Muscle layer of colon (tissue), 2 donors: ENCODE measurements at regions not wholly inside any gene's neighbourhood (a gene's known extent, or its start where the extent isn't known, plus 50 kb on each side); places are given as distances from the start of the nearest gene placed in this dataset.

Experiments
- H3K27ac ChIP-seq: one replicate; pipeline ENCODE4 v1.7.0; 2013; ENCODE audit warnings: low read depth, mild to moderate bottlenecking, low read length, moderate library complexity
- H3K27me3 ChIP-seq, 2 donors: one replicate each; pipeline ENCODE4 v1.7.0; 2013; ENCODE audit warnings: low read length in 2 of 2, mild to moderate bottlenecking in 2 of 2; ENCODE audit not compliant: insufficient read depth in 2 of 2, control insufficient read depth in 1 of 2
- H3K36me3 ChIP-seq: one replicate; pipeline ENCODE4 v1.7.0; 2013; ENCODE audit warnings: mild to moderate bottlenecking, low read length; ENCODE audit not compliant: insufficient read depth
- H3K4me1 ChIP-seq: one replicate; pipeline ENCODE4 v1.7.0; 2013; ENCODE audit warnings: mild to moderate bottlenecking, low read length; ENCODE audit not compliant: insufficient read depth
- H3K4me3 ChIP-seq, 2 donors: one replicate each; pipeline ENCODE4 v1.7.0; 2013; ENCODE audit warnings: low read length in 2 of 2, low read depth in 1 of 2, mild to moderate bottlenecking in 1 of 2, moderate library complexity in 1 of 2
- H3K9ac ChIP-seq: one replicate; pipeline ENCODE4 v1.7.0; 2013; ENCODE audit warnings: low read length
- H3K9me3 ChIP-seq: one replicate; pipeline ENCODE4 v1.7.0; 2013; ENCODE audit warnings: mild to moderate bottlenecking, low read length
- donor health status: abdominal sarcoma.
- donor health status: Adenocarcinoma of cecum.

DNA sequence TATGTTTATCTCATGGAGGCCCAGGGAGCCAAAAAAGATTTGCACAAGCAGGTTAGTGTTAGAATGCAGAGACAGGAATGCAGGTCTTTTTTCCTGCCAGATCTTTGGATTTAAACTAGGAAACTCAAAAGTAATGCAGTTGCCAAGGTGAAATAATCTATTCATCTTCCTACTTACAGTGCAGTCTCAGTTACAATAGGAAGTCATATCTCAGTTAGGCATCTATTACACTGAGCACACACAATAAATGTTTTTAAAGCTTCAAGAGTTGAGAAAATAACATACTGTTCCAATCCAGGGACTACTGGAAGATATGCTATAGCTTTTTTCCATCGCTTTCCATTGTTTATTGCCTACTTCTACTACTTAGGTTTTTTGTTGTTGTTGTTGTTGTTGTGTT, 279.3 kb upstream of the E2F7 start:
- Histone ChIP-seq H3K9me3 (no peaks in the 10 kb centered on the region), H3K27ac (no peak overlapping the region), H3K36me3 (no peaks in the 10 kb centered on the region)

GRCh38 chr12:77343291-77343690, 277.9 kb upstream of the E2F7 start:
- no peaks in the 10 kb centered on the region for H3K4me1 ChIP-seq
- H3K9ac ChIP-seq, result no peak overlapping the region
- no peak overlapping the region for H3K27ac ChIP-seq
- no peaks in the 10 kb centered on the region for H3K36me3 ChIP-seq
- H3K9me3 ChIP-seq, result no peaks in the 10 kb centered on the region
- H3K27me3 ChIP-seq, result no peaks in the 10 kb centered on the region
- no peak overlapping the region for H3K4me3 ChIP-seq

More for the DNA sequence above, 279.3 kb upstream of the E2F7 start:
- no peak overlapping the region for H3K9ac ChIP-seq
- H3K4me1 ChIP-seq, result no peaks in the 10 kb centered on the region
- no peaks in the 10 kb centered on the region for H3K27me3 ChIP-seq
- no peak overlapping the region for H3K4me3 ChIP-seq

GRCh38 chr12:77342253-77342652, 276.9 kb upstream of the E2F7 start:
- Histone ChIP-seq H3K27ac (no peak overlapping the region), H3K4me1 (no peaks in the 10 kb centered on the region), H3K4me3 (no peak overlapping the region)

DNA sequence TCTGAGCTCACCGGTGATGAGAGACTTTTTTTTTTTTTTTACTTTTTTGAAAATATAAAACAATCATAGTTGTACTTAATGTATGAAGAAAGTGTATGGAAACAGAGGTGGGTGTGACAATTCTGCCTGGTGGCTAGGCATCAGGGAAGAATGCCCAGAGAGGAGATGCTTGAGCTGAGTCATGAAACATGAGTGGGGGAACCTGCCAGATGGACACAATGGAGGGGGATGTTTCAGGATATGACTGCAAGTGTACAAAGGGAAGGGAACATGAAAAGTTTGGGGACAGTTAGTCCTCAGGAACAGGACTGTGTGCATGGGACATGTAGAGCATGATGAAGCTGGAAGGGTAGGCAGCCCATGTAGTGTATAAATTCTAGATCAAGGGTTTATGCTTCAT, 274.2 kb upstream of the E2F7 start:
- no peaks in the 10 kb centered on the region for H3K27me3 ChIP-seq
- no peak overlapping the region for H3K27ac ChIP-seq
- no peaks in the 10 kb centered on the region for H3K4me1 ChIP-seq
- H3K9ac ChIP-seq, result no peak overlapping the region
- no peaks in the 10 kb centered on the region for H3K9me3 ChIP-seq
- H3K4me3 ChIP-seq, result no peak overlapping the region
- H3K36me3 ChIP-seq, result no peaks in the 10 kb centered on the region

More at GRCh38 chr12:77342253-77342652, 276.9 kb upstream of the E2F7 start:
- no peaks in the 10 kb centered on the region for H3K9me3 ChIP-seq
- no peaks in the 10 kb centered on the region for H3K27me3 ChIP-seq
- no peaks in the 10 kb centered on the region for H3K36me3 ChIP-seq
- no peak overlapping the region for H3K9ac ChIP-seq

DNA sequence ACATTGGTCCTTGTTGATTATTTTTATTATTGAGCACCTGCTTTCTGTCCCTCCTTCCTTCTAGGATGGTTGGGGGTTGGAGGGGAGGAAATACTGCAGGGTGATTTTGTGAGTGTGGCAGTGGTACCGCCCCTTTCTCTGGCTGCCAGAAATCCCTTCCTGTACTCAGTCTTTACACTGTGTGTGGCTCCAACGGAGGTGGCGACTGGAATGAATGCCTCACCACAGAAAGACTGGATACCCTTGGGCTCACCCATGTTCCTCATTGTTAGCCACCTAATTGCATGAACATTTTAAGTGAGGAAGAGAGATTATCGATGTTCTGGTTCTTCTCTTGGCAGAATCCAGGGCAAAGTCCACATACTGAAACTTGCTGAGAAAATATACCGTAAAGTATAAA, 272.0 kb upstream of the E2F7 start:
- Histone ChIP-seq H3K4me1 (no peaks in the 10 kb centered on the region), H3K9me3 (no peaks in the 10 kb centered on the region), H3K9ac (no peak overlapping the region), H3K36me3 (no peaks in the 10 kb centered on the region), H3K4me3 (no peak overlapping the region), H3K27ac (no peak overlapping the region), H3K27me3 (no peaks in the 10 kb centered on the region)

DNA sequence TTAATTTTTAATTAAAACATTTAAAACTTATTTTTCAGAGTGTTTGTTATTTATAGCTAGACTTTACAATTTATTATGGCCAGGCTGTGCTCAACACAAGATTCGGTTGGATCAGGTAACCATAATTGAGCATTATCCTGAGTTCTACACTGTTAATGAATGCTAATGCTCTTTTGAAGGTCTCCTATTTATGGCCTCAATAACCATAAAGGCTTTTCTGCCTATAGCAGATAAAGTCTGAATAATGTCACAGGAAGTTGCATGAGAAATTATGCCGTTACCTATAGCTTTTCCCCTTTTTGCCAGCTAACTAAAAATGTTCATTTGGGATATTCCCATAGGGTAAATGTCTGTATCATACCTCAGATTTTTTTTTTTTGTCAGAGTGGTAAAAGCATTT, 269.4 kb upstream of the E2F7 start:
- Histone ChIP-seq H3K4me1 (no peaks in the 10 kb centered on the region), H3K27ac (no peak overlapping the region), H3K9me3 (no peaks in the 10 kb centered on the region), H3K9ac (no peak overlapping the region), H3K27me3 (no peaks in the 10 kb centered on the region), H3K4me3 (no peak overlapping the region), H3K36me3 (no peaks in the 10 kb centered on the region)

DNA sequence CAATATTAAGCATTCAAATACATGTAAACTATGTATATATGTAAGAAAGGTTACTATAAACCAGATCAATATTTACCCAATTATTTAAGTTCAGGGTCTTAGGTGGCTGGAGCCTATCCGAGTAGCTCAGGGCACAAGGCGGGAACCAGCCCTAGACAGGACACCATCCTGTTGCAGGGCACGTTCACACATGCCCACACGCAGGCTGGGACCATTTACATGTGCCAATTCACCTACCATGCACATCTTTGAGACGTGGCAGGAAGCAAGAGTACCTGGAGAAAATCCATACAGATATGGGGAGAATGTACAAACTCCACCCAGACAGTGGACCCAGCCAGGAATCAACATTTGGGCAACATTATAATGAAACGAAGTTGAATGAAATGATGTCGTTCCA, 263.0 kb upstream of the E2F7 start:
- Histone ChIP-seq H3K9ac (no peak overlapping the region), H3K9me3 (no peaks in the 10 kb centered on the region), H3K27ac (no peak overlapping the region), H3K4me3 (no peak overlapping the region), H3K4me1 (peaks cover 6% of the 10 kb centered on the region), H3K27me3 (no peaks in the 10 kb centered on the region), H3K36me3 (no peaks in the 10 kb centered on the region)

- H3K4me3 ChIP-seq, result peak overlapping the region; percentile 59 to 79
- H3K4me1 ChIP-seq, result peaks cover 6% of the 10 kb centered on the region
- H3K9ac ChIP-seq, result no peak overlapping the region
- H3K27me3 ChIP-seq, result no peaks in the 10 kb centered on the region
- H3K36me3 ChIP-seq, result no peaks in the 10 kb centered on the region
- no peak overlapping the region for H3K27ac ChIP-seq
- H3K9me3 ChIP-seq, result no peaks in the 10 kb centered on the region
Measured at GRCh38 chr12:77325511-77326236, 260.3 kb upstream of the E2F7 start.

DNA sequence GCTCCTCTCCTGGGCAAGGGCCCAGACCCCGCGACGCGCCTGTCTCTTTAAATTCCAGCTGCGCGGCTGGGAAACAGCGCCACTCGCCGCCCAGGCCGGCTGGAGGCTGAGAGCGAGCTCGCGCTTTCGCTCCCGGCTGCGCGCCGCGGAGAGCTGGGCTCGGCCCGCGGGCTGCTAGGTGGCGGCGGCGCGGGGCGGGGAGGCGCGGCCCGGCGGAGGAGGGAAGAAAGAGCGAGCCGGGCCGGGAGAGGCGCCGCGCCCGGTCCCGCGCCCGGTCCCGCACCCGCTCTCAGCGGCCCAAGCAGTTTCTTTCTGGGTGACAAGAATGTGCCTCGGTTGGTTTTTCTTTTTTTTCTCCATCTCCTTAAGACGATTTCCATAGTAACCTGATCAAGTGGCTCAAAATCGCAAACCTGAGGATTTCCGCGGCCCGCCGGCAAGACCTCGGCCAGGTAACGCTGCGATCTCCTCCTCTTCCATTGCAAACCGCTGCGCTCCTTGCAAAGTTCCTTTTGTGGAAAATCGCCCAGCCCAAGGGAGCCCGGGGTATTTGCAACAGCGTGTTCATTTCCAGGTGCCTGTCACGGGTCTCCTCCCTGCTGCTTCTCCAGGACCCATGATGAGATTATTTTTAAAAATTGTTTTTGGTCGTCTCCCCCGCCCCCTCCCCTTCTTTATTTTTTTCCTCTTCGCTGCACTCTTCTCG, 259.5 kb upstream of the E2F7 start:
- Histone ChIP-seq H3K9ac (no peak overlapping the region), H3K27ac (no peak overlapping the region), H3K36me3 (no peaks in the 10 kb centered on the region), H3K4me1 (peaks cover 6% of the 10 kb centered on the region), H3K4me3 (peak overlapping the region; percentile 59 to 79), H3K9me3 (no peaks in the 10 kb centered on the region), H3K27me3 (no peaks in the 10 kb centered on the region)

DNA sequence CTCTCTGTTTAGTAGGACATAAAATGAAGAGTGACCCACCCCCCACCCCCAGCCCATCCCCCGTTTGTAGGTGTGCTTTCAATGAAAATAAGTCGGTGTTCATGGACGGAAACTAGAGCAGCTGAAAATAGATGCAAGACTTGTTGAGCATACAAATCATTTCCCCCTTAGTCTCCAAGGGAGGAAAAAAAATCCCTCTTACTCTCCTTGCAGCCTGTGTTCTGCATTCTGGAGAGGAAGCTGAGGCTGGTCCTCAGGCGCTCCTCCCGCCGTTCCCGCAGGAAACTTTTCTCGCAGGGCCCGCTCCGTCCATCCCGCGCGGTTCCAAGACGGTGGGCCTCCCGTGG, 259.0 kb upstream of the E2F7 start:
- no peaks in the 10 kb centered on the region for H3K36me3 ChIP-seq
- no peak overlapping the region for H3K27ac ChIP-seq
- no peak overlapping the region for H3K9ac ChIP-seq
- H3K4me1 ChIP-seq, result peaks cover 6% of the 10 kb centered on the region
- no peaks in the 10 kb centered on the region for H3K27me3 ChIP-seq
- no peaks in the 10 kb centered on the region for H3K9me3 ChIP-seq
- peak overlapping the region; percentile 43 to 79 for H3K4me3 ChIP-seq

DNA sequence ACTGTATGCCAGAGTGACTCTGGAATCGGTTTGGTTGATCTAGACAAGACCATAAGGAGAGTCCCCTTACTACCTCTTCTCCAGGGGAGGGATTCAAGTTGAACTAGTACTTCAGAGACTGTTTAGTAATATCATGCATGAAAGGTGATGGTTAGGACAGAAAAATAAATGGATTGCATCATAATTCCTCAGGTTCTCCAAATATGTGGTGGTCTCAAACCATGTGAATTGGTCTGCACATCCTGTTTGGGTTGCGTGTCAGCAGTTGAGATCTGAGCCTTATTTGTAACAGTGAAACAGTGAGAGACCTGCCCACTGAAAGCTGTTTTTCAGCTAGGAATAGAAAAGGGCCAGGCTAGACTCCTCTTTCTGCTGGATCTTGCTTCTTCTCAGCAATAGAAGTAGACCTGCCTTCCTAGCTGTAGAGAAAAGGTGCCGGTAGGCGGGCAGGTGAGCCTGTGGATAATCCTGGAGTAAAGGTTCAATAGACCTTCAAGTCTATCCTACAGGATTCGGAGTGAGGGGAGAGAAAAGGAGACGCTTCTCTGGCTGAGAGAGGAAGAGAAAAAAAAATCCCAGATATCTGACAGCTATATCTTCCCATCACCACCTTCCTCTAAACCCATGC, 258.5 kb upstream of the E2F7 start:
- Histone ChIP-seq H3K9me3 (no peaks in the 10 kb centered on the region), H3K4me3 (peak overlapping the region in 1 of 2 donors; percentile 79), H3K27me3 (no peaks in the 10 kb centered on the region), H3K9ac (no peak overlapping the region), H3K36me3 (no peaks in the 10 kb centered on the region), H3K4me1 (peaks cover 6% of the 10 kb centered on the region), H3K27ac (no peak overlapping the region)
